ENCODE measurements at regions not wholly inside any gene's neighbourhood (a gene's known extent, or its start where the extent isn't known, plus 50 kb on each side); places are given as distances from the start of the nearest gene placed in this dataset.

DNA sequence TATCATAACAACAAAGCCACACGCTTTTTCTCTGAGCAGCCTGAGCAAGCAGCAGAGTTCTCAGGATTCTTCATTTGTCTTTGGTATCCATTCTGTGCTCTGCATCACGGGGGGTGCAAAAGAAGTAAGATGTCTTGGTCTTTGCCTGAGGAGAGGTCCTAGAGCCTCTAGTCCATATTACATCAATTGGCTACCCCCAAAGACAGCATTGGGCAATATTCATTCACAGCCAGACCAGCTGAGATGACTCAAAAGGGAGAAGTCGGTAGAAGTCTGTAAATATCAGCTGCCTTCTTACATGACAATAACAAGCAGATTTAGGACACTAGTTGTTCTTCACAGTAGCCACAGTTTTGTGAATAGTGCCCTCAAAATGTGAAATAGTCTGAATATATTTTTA is 66.6 kb downstream of the FZD1 start (continued):
- TF ChIP-seq, protein P1, sequence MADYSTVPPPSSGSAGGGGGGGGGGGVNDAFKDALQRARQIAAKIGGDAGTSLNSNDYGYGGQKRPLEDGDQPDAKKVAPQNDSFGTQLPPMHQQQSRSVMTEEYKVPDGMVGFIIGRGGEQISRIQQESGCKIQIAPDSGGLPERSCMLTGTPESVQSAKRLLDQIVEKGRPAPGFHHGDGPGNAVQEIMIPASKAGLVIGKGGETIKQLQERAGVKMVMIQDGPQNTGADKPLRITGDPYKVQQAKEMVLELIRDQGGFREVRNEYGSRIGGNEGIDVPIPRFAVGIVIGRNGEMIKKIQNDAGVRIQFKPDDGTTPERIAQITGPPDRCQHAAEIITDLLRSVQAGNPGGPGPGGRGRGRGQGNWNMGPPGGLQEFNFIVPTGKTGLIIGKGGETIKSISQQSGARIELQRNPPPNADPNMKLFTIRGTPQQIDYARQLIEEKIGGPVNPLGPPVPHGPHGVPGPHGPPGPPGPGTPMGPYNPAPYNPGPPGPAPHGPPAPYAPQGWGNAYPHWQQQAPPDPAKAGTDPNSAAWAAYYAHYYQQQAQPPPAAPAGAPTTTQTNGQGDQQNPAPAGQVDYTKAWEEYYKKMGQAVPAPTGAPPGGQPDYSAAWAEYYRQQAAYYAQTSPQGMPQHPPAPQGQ (CRISPR knock-in tag; IDR thresholded peaks at IDR 0.05; ENCODE audit: borderline replicate concordance) = no peak
- TF ChIP-seq CREB1 (IDR thresholded peaks at IDR 0.05) (no peak), CREB1 (CRISPR knock-in tag; IDR thresholded peaks at IDR 0.05) (no peak), ZBTB21 (CRISPR knock-in tag; IDR thresholded peaks at IDR 0.05) (no peak), ARHGAP35 (CRISPR knock-in tag; IDR thresholded peaks at IDR 0.05; ENCODE audit: borderline replicate concordance) (no peak), ZNF550 (CRISPR knock-in tag; IDR thresholded peaks at IDR 0.05; ENCODE audit: borderline replicate concordance) (no peak), RBAK (CRISPR knock-in tag; IDR thresholded peaks at IDR 0.05) (no peak), SP2 (CRISPR knock-in tag; IDR thresholded peaks at IDR 0.05) (no peak)

DNA sequence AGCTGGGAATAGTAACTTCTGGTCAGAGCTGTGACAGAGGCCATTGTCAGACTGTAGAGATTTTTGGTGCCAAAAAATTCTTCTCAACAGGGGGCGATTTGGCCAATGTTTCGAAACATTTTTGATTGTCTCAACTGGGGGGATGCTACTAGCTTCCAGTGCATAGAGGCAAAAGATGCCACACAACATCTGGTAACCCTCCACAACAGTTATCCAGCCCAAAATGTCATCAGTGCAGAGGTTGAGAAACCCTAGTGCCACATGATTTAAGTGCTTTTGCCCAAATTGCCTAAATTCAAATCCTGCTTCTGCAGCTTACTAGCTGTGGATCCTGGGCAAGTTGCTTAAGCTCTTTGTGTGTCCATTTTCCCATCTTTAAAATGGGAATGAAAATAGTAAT is 71.9 kb downstream of the FZD1 start:
- Histone ChIP-seq H4K20me1 (ENCODE audit: insufficient read depth, low read length) (no peaks in the 10 kb centered on the region), H2AFZ (ENCODE audit: low read length) (no peak overlapping the region), H3K9me3 (ENCODE audit: low read length) (no peaks in the 10 kb centered on the region), H3K27ac (ENCODE audit: extremely low read length, insufficient read depth, low read length) (no peak overlapping the region), H3K4me1 (ENCODE audit: insufficient read depth, low read length) (no peaks in the 10 kb centered on the region), H3K36me3 (replicated peaks in 1 of 2; ENCODE audit: control insufficient read depth in 1 of 2, insufficient read depth in 2 of 2, low read length in 2 of 2) (no peaks in the 10 kb centered on the region), H3K4me3 (replicated peaks in 1 of 3; ENCODE audit: insufficient read depth in 1 of 3, low read depth in 2 of 3, low read length in 3 of 3) (no peak overlapping the region), H3K9ac (ENCODE audit: insufficient read depth, low read depth, low read length) (no peak overlapping the region), H3K79me2 (ENCODE audit: insufficient read depth, low read length) (no peaks in the 10 kb centered on the region), H3K4me2 (ENCODE audit: low read depth, low read length) (no peak overlapping the region), H3K27me3 (ENCODE audit: control insufficient read depth in 1 of 2, insufficient read depth in 2 of 2, low read length in 2 of 2) (no peaks in the 10 kb centered on the region)
- BruUV-seq (replicated peaks) = no TSS peak
- POLR2A ChIA-PET = no interaction called here
- TF ChIP-seq JUND (CRISPR knock-in tag; IDR thresholded peaks at IDR 0.05) (no peak), ZNF263 (CRISPR knock-in tag; IDR thresholded peaks at IDR 0.05) (no peak)
- ATAC-seq = no peak
- in situ Hi-C loops (cut with HindIII; ENCODE audit: extremely low pct_ligation_motif_present, low pct_unique_long_range_greater_than_20kb) = no loop called here
- FAIRE-seq = no peak
- no peak for DNase-seq (ENCODE audit: low spot score)
- intact Hi-C loops (cut with micrococcal nuclease; ENCODE audit: unreplicated experiment) = no loop called here
- CTCF ChIA-PET (ENCODE audit: low intra/inter-chr PET ratio, low total read pairs) = no interaction called here
- 5% methylated on average over 2 of the region's 2 CpGs for WGBS (ENCODE audit: low lambda C conversion rate)

All from HepG2 (cell line).